ENCODE measurements at regions not wholly inside any gene's neighbourhood (a gene's known extent, or its start where the extent isn't known, plus 50 kb on each side); places are given as distances from the start of the nearest gene placed in this dataset.

GRCh38 chr1:208653426-208653825 lies 409.2 kb upstream of the PLXNA2 start:
- TF ChIP-seq CTCF (IDR thresholded peaks at IDR 0.05), result no peak
- TF ChIP-seq POLR2A (IDR thresholded peaks at IDR 0.05), result no peak
